Gastroesophageal sphincter (tissue), 4 donors: ENCODE measurements at regions not wholly inside any gene's neighbourhood (a gene's known extent, or its start where the extent isn't known, plus 50 kb on each side); places are given as distances from the start of the nearest gene placed in this dataset.
A peak's percentile ranks its signal among the peaks of the same experiment; 100 is the strongest.

ENCODE experiments used
- ATAC-seq: fragments of 150-250 bp; one replicate; pipeline ENCODE4 v1.9.1; 2016; ENCODE audit warnings: mild to moderate bottlenecking, moderate library complexity
- H3K27ac ChIP-seq, 4 donors: fragments of 200-600 bp; sonication (generic) in 3 of 4; 1 replicate in 3 of 4; 2 replicates in 1 of 4; pipeline ENCODE4 v1.5.1; 2016 to 2019
- H3K27me3 ChIP-seq: fragments of 200-600 bp; sonication (generic); one replicate; pipeline ENCODE4 v1.5.1; 2019
- H3K36me3 ChIP-seq, 2 donors: fragments of 200-600 bp; sonication (generic); one replicate each; pipeline ENCODE4 v1.5.1; 2019; ENCODE audit warnings: control low read depth in 1 of 2
- H3K4me1 ChIP-seq, 3 donors: fragments of 200-600 bp; sonication (generic); 1 replicate in 2 of 3; 2 replicates in 1 of 3; pipeline ENCODE4 v1.5.1; 2016 to 2019; ENCODE audit warnings: control low read depth in 2 of 3
- H3K4me3 ChIP-seq, 2 donors: fragments of 200-600 bp; sonication (generic); one replicate each; pipeline ENCODE4 v1.5.1; 2019; ENCODE audit warnings: mild to moderate bottlenecking in 1 of 2, moderate library complexity in 1 of 2
- H3K9me3 ChIP-seq, 3 donors: fragments of 200-600 bp; sonication (generic); one replicate each; pipeline ENCODE4 v1.5.1; 2017 to 2019; ENCODE audit warnings: control low read depth in 2 of 3
- CTCF ChIP-seq, 4 experiments: fragments of 200-600 bp in 2 of 4; fragments of 450-650 bp in 2 of 4; sonication (generic) in 1 of 4; IDR thresholded peaks; one replicate each; pipeline ENCODE4 v1.5.1; 2017 to 2019; ENCODE audit warnings: antibody characterized with exemption in 4 of 4, mild to moderate bottlenecking in 2 of 4, moderate library complexity in 2 of 4
- EP300 ChIP-seq: sonication (generic); formaldehyde crosslinking; IDR thresholded peaks from one replicate; pipeline ENCODE4 v1.6.1; 2017; ENCODE audit warnings: antibody characterized with exemption, mild to moderate bottlenecking
- POLR2A ChIP-seq, 2 donors: fragments of 450-650 bp; IDR thresholded peaks; one replicate each; pipeline ENCODE4 v1.6.1; 2017; ENCODE audit warnings: antibody characterized with exemption in 2 of 2, mild to moderate bottlenecking in 2 of 2, moderate library complexity in 1 of 2
- POLR2AphosphoS5 ChIP-seq: sonication (generic); formaldehyde crosslinking; IDR thresholded peaks from one replicate; pipeline ENCODE4 v1.6.1; 2017; ENCODE audit warnings: antibody characterized with exemption
- WGBS, 2 donors: methylation state at CpG; one replicate each; pipeline ENCODE4 v1.1.5; 2018; ENCODE audit warnings: low coverage in 1 of 2; 5-methylcytosine and 5-hydroxymethylcytosine counted together

DNA sequence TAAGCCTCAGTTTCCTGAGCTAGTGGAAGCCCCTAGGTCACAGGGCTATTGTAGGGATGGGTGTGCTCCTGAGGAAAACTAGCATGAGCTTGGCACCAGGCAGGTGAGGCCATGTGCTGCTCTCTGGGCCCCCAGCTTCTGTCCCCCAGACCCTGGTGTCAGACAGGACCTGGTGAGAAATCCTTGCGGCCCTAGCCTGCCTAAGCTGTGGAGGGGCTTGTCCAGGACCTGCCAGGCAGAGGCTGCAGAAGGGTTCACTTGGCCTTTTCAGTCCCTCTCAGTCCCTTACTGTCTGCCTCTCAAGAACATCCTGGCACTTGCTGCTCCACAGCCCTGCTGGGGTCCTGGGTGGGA is 58.4 kb downstream of the ZFP36L2 start:
- no peaks in the 10 kb centered on the region for H3K27me3 ChIP-seq
- WGBS, 2 donors = no CpG with 5 or more reads among the region's 1 CpG
- no peaks in the 10 kb centered on the region for H3K9me3 ChIP-seq
- ATAC-seq = no peak
- H3K4me3 ChIP-seq = no peak overlapping the region
- no peaks in the 10 kb centered on the region for H3K36me3 ChIP-seq
- H3K4me1 ChIP-seq = peaks cover 0 to 27% (median 4%) of the 10 kb centered on the region in 3 donors
- TF ChIP-seq POLR2AphosphoS5 = no peak
- no peak for TF ChIP-seq EP300
- no peak for TF ChIP-seq CTCF (IDR thresholded peaks at IDR 0.05)
- TF ChIP-seq POLR2A (IDR thresholded peaks at IDR 0.05) = no peak
- H3K27ac ChIP-seq = peak overlapping the region in 2 of 4 donors; percentile 50 to 67

GRCh38 chr2:43165378-43166069 is 60.9 kb downstream of the ZFP36L2 start:
- Histone ChIP-seq H3K27me3 (no peaks in the 10 kb centered on the region), H3K4me3 (no peak overlapping the region), H3K36me3 (no peaks in the 10 kb centered on the region), H3K9me3 (no peaks in the 10 kb centered on the region), H3K27ac (no peak overlapping the region), H3K4me1 (peaks cover 0 to 21% (median 4%) of the 10 kb centered on the region in 3 donors)
- WGBS, 2 donors = 92 to 100% methylated on average over 3 to 7 of the region's 9 CpGs
- TF ChIP-seq POLR2AphosphoS5 = no peak
- no peak for TF ChIP-seq POLR2A (IDR thresholded peaks at IDR 0.05)
- TF ChIP-seq EP300 = no peak
- no peak for TF ChIP-seq CTCF (IDR thresholded peaks at IDR 0.05)
- no peak for ATAC-seq

- Histone ChIP-seq H3K27ac (no peak overlapping the region), H3K4me1 (peaks cover 0 to 20% (median 13%) of the 10 kb centered on the region in 3 donors), H3K27me3 (no peaks in the 10 kb centered on the region), H3K4me3 (no peak overlapping the region), H3K9me3 (no peaks in the 10 kb centered on the region), H3K36me3 (no peaks in the 10 kb centered on the region)
- 95 to 96% methylated on average over 4 to 10 of the region's 10 CpGs for WGBS, 2 donors
- TF ChIP-seq POLR2AphosphoS5 = no peak
- no peak for TF ChIP-seq CTCF (IDR thresholded peaks at IDR 0.05)
- no peak for TF ChIP-seq POLR2A (IDR thresholded peaks at IDR 0.05)
- TF ChIP-seq EP300 = no peak
- ATAC-seq = no peak
These were observed 61.7 kb downstream of the ZFP36L2 start for GRCh38 chr2:43164686-43165085.

DNA sequence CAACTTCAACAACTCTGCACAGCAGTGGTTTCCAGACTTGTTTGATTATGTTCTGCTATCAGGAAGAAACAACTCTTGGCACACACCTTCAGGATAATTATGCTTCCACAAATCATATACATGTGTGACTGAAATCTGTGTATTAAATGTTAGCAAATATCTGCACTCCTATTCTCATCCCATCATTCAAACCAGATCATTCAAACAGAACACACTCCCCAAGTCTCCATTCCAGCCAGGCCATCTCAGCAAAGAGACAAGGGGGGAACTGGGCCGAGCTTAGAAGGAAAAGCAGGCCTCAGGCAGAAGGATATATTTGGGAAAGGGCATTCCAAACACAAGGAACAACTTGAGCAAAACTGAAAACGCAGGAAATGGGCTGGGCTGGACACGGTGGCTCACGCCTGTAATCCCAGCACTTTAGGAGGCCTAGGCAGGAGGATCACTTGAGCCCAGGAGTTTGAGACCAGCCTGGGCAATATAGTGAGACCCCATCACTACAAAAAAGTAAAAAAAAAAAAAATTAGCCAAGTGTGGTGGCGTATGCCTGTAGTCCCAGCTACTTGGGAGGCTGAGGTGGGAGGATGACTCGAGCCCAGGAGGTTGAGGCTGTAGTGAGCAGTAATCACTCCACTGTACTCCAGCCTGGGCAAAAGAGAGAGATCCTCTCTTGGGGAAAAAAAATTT is 62.7 kb downstream of the ZFP36L2 start:
- WGBS, 2 donors = 69 to 73% methylated on average over 2 to 5 of the region's 6 CpGs
- H3K4me3 ChIP-seq = no peak overlapping the region
- no peaks in the 10 kb centered on the region for H3K36me3 ChIP-seq
- H3K9me3 ChIP-seq = no peaks in the 10 kb centered on the region
- no peak overlapping the region for H3K27ac ChIP-seq
- no peaks in the 10 kb centered on the region for H3K27me3 ChIP-seq
- peaks cover 0 to 21% (median 20%) of the 10 kb centered on the region in 3 donors for H3K4me1 ChIP-seq
- ATAC-seq = no peak
- TF ChIP-seq EP300 (no peak), CTCF (IDR thresholded peaks at IDR 0.05) (no peak), POLR2A (IDR thresholded peaks at IDR 0.05) (no peak), POLR2AphosphoS5 (no peak)

- peaks cover 0 to 30% (median 28%) of the 10 kb centered on the region in 3 donors for H3K4me1 ChIP-seq
- no peak for ATAC-seq
- no peaks in the 10 kb centered on the region for H3K9me3 ChIP-seq
- no peak for TF ChIP-seq POLR2A (IDR thresholded peaks at IDR 0.05)
- no peak for TF ChIP-seq EP300
- no peak for TF ChIP-seq CTCF (IDR thresholded peaks at IDR 0.05)
- TF ChIP-seq POLR2AphosphoS5 = no peak
- no peaks in the 10 kb centered on the region for H3K27me3 ChIP-seq
- H3K27ac ChIP-seq = no peak overlapping the region
- 90% methylated on average over 2 of the region's 4 CpGs; no CpG with 5 or more reads in 1 of the 2 donors for WGBS, 2 donors
- no peaks in the 10 kb centered on the region for H3K36me3 ChIP-seq
- no peak overlapping the region for H3K4me3 ChIP-seq
These were observed 64.0 kb downstream of the ZFP36L2 start for GRCh38 chr2:43162511-43162776.
